GM23338 (cell line): ENCODE measurements at regions not wholly inside any gene's neighbourhood (a gene's known extent, or its start where the extent isn't known, plus 50 kb on each side); places are given as distances from the start of the nearest gene placed in this dataset.

Experiments
- ATAC-seq: fragments of 200-7000 bp; cut with Tn5 transposase; 3 replicates; pipeline ENCODE4 v1.9.1; 2020
- DNase-seq: peaks from one replicate; pipeline ENCODE4 v3.0.0-alpha.2; 2015; ENCODE audit warnings: low spot score
- H2AFZ ChIP-seq: fragments of 200-600 bp; sonication (generic); 2 replicates; pipeline ENCODE4 v1.8.0; 2016; ENCODE audit warnings: antibody characterized with exemption, mild to moderate bottlenecking, moderate library complexity
- H3F3A ChIP-seq: fragments of 200-600 bp; sonication (generic); replicated peaks from 2 replicates; pipeline ENCODE4 v1.8.0; 2017; ENCODE audit warnings: antibody characterized with exemption, mixed run types, low read depth
- H3K27ac ChIP-seq: fragments of 200-600 bp; sonication (generic); 2 replicates; pipeline ENCODE4 v1.6.1; 2016; ENCODE audit warnings: low read depth
- H3K27me3 ChIP-seq: fragments of 200-600 bp; sonication (generic); 2 replicates; pipeline ENCODE4 v1.8.0; 2016; ENCODE audit warnings: mild to moderate bottlenecking, mixed run types, moderate library complexity; ENCODE audit not compliant: insufficient read depth
- H3K36me3 ChIP-seq: fragments of 200-600 bp; sonication (generic); 2 replicates; pipeline ENCODE4 v1.8.0; 2016; ENCODE audit warnings: mild to moderate bottlenecking; ENCODE audit not compliant: insufficient read depth
- H3K4me1 ChIP-seq: fragments of 200-600 bp; sonication (generic); 2 replicates; pipeline ENCODE4 v1.8.0; 2016; ENCODE audit warnings: mild to moderate bottlenecking, moderate library complexity; ENCODE audit not compliant: insufficient read depth
- H3K4me2 ChIP-seq: fragments of 200-600 bp; sonication (generic); 2 replicates; pipeline ENCODE4 v1.7.1; 2017; ENCODE audit warnings: mixed run types
- H3K4me3 ChIP-seq: fragments of 200-600 bp; sonication (generic); 2 replicates; pipeline ENCODE4 v1.6.1; 2016; ENCODE audit warnings: mixed run types
- H3K79me2 ChIP-seq: fragments of 200-600 bp; sonication (generic); replicated peaks from 2 replicates; pipeline ENCODE4 v1.8.0; 2017; ENCODE audit warnings: mild to moderate bottlenecking; ENCODE audit not compliant: insufficient read depth
- H3K9me2 ChIP-seq: fragments of 200-600 bp; sonication (generic); 2 replicates; pipeline ENCODE4 v1.8.0; 2017; ENCODE audit not compliant: insufficient read depth
- H4K20me1 ChIP-seq: fragments of 200-600 bp; sonication (generic); replicated peaks from 2 replicates; pipeline ENCODE4 v1.8.0; 2017; ENCODE audit warnings: mild to moderate bottlenecking; ENCODE audit not compliant: insufficient read depth
- H3K27ac Mint-ChIP-seq: 2 replicates; pipeline ENCODE4 v1.8.0; 2020; ENCODE audit warnings: inconsistent platforms, mild to moderate bottlenecking, moderate library complexity, mixed read lengths
- H3K27me3 Mint-ChIP-seq: 3 replicates; pipeline ENCODE4 v1.8.0; 2022; ENCODE audit warnings: low read depth, mild to moderate bottlenecking, moderate library complexity, mixed read lengths, inconsistent platforms; ENCODE audit not compliant: insufficient read depth, poor library complexity
- H3K36me3 Mint-ChIP-seq: 3 replicates; pipeline ENCODE4 v1.8.0; 2021; ENCODE audit warnings: low read depth, mild to moderate bottlenecking, inconsistent platforms, moderate library complexity, mixed read lengths
- H3K4me1 Mint-ChIP-seq: 3 replicates; pipeline ENCODE4 v1.8.0; 2020; ENCODE audit warnings: mild to moderate bottlenecking, inconsistent platforms, mixed read lengths
- H3K4me3 Mint-ChIP-seq: 3 replicates; pipeline ENCODE4 v1.8.0; 2021; ENCODE audit warnings: moderate library complexity, mild to moderate bottlenecking, inconsistent platforms, mixed read lengths
- H3K9me3 Mint-ChIP-seq: 3 replicates; pipeline ENCODE4 v1.8.0; 2020; ENCODE audit warnings: moderate library complexity, mild to moderate bottlenecking, inconsistent platforms, mixed read lengths
- CREB1 ChIP-seq: fragments of 250-450 bp; sonication (Bioruptor Pico); IDR thresholded peaks from 2 replicates; pipeline ENCODE4 v1.5.0; 2020; ENCODE audit warnings: low read depth, mild to moderate bottlenecking, moderate library complexity
- CTCF ChIP-seq, 2 experiments: fragments of 200-600 bp in 1 of 2; sonication (generic) in 1 of 2; conservative IDR thresholded peaks; 2 replicates each; pipeline versions ENCODE4 v1.5.1 to v1.6.1; 2016 to 2017; ENCODE audit warnings: antibody characterized with exemption in 2 of 2, low read depth in 2 of 2, mild to moderate bottlenecking in 2 of 2, moderate library complexity in 1 of 2
- EZH2 ChIP-seq: fragments of 200-600 bp; sonication (generic); IDR thresholded peaks from one replicate; pipeline ENCODE4 v1.8.0; 2017; ENCODE audit warnings: antibody characterized with exemption, mild to moderate bottlenecking, low read depth; ENCODE audit not compliant: unreplicated experiment
- EZH2phosphoT487 ChIP-seq: fragments of 200-600 bp; sonication (generic); IDR thresholded peaks from one replicate; pipeline ENCODE4 v1.8.1; 2018; ENCODE audit warnings: antibody characterized with exemption; ENCODE audit not compliant: unreplicated experiment
- JUNB ChIP-seq: IDR thresholded peaks from one replicate; pipeline ENCODE4 v1.6.1; 2016; ENCODE audit warnings: antibody characterized with exemption; ENCODE audit not compliant: unreplicated experiment
- NANOG ChIP-seq: IDR thresholded peaks from 2 replicates; pipeline ENCODE4 v1.6.1; 2016; ENCODE audit warnings: antibody characterized with exemption, borderline replicate concordance
- POLR2AphosphoS5 ChIP-seq: IDR thresholded peaks from 2 replicates; pipeline ENCODE4 v1.6.1; 2016; ENCODE audit warnings: antibody characterized with exemption, low read depth
- STAT1 ChIP-seq: IDR thresholded peaks from one replicate; pipeline ENCODE4 v1.6.1; 2016; ENCODE audit warnings: antibody characterized with exemption; ENCODE audit not compliant: unreplicated experiment
- ZNF114 ChIP-seq: fragments of 250-450 bp; sonication (Bioruptor Pico); IDR thresholded peaks from 2 replicates; pipeline ENCODE4 v1.5.0; 2020; ENCODE audit warnings: mild to moderate bottlenecking, moderate library complexity
- ZNF331 ChIP-seq: fragments of 250-450 bp; sonication (Bioruptor Pico); IDR thresholded peaks from 2 replicates; pipeline ENCODE4 v1.5.0; 2020; ENCODE audit warnings: low read depth, mild to moderate bottlenecking, moderate library complexity
- TF ChIP-seq, protein P1 (sequence below): fragments of 250-450 bp; sonication (Bioruptor Pico); IDR thresholded peaks from 2 replicates; pipeline ENCODE4 v1.5.0; 2020; ENCODE audit warnings: mild to moderate bottlenecking, moderate library complexity
- TF ChIP-seq, protein P2 (sequence below): IDR thresholded peaks from 2 replicates; pipeline ENCODE4 v1.6.1; 2016; ENCODE audit warnings: antibody characterized with exemption
- TF ChIP-seq, protein P3 (sequence below): IDR thresholded peaks from one replicate; pipeline ENCODE4 v1.6.1; 2018; ENCODE audit warnings: antibody characterized with exemption; ENCODE audit not compliant: unreplicated experiment

- H3F3A ChIP-seq = no peaks in the 10 kb centered on the region
- H3K4me2 ChIP-seq = no peak overlapping the region
- ATAC-seq (no peak), DNase-seq (no peak)
- peak overlapping the region; percentile 80 for H2AFZ ChIP-seq
- Mint-ChIP-seq H3K36me3 (peaks cover 3% of the 10 kb centered on the region; the same call in 1 of the 3 replicates), H3K4me1 (no peaks in the 10 kb centered on the region; the same call in 2 of the 3 replicates), H3K9me3 (peaks cover 5% of the 10 kb centered on the region), H3K27ac (no peak overlapping the region), H3K27me3 (peaks cover 4% of the 10 kb centered on the region), H3K4me3 (no peak overlapping the region)
- H3K79me2 ChIP-seq = no peaks in the 10 kb centered on the region
- H3K9me2 ChIP-seq = no peaks in the 10 kb centered on the region; the same call in 1 of the 2 replicates
- no peak overlapping the region for H3K4me3 ChIP-seq
- TF ChIP-seq ZNF331 (CRISPR knock-in tag) (no peak), NANOG (no peak), POLR2AphosphoS5 (no peak), EZH2phosphoT487 (no peak), ZNF114 (CRISPR knock-in tag) (no peak), CTCF (conservative IDR thresholded peaks at IDR 0.05; ENCODE audit: low read depth in 2 of 2) (no peak), JUNB (no peak), CREB1 (CRISPR knock-in tag) (no peak), EZH2 (no peak), STAT1 (no peak)
- TF ChIP-seq, protein P1, sequence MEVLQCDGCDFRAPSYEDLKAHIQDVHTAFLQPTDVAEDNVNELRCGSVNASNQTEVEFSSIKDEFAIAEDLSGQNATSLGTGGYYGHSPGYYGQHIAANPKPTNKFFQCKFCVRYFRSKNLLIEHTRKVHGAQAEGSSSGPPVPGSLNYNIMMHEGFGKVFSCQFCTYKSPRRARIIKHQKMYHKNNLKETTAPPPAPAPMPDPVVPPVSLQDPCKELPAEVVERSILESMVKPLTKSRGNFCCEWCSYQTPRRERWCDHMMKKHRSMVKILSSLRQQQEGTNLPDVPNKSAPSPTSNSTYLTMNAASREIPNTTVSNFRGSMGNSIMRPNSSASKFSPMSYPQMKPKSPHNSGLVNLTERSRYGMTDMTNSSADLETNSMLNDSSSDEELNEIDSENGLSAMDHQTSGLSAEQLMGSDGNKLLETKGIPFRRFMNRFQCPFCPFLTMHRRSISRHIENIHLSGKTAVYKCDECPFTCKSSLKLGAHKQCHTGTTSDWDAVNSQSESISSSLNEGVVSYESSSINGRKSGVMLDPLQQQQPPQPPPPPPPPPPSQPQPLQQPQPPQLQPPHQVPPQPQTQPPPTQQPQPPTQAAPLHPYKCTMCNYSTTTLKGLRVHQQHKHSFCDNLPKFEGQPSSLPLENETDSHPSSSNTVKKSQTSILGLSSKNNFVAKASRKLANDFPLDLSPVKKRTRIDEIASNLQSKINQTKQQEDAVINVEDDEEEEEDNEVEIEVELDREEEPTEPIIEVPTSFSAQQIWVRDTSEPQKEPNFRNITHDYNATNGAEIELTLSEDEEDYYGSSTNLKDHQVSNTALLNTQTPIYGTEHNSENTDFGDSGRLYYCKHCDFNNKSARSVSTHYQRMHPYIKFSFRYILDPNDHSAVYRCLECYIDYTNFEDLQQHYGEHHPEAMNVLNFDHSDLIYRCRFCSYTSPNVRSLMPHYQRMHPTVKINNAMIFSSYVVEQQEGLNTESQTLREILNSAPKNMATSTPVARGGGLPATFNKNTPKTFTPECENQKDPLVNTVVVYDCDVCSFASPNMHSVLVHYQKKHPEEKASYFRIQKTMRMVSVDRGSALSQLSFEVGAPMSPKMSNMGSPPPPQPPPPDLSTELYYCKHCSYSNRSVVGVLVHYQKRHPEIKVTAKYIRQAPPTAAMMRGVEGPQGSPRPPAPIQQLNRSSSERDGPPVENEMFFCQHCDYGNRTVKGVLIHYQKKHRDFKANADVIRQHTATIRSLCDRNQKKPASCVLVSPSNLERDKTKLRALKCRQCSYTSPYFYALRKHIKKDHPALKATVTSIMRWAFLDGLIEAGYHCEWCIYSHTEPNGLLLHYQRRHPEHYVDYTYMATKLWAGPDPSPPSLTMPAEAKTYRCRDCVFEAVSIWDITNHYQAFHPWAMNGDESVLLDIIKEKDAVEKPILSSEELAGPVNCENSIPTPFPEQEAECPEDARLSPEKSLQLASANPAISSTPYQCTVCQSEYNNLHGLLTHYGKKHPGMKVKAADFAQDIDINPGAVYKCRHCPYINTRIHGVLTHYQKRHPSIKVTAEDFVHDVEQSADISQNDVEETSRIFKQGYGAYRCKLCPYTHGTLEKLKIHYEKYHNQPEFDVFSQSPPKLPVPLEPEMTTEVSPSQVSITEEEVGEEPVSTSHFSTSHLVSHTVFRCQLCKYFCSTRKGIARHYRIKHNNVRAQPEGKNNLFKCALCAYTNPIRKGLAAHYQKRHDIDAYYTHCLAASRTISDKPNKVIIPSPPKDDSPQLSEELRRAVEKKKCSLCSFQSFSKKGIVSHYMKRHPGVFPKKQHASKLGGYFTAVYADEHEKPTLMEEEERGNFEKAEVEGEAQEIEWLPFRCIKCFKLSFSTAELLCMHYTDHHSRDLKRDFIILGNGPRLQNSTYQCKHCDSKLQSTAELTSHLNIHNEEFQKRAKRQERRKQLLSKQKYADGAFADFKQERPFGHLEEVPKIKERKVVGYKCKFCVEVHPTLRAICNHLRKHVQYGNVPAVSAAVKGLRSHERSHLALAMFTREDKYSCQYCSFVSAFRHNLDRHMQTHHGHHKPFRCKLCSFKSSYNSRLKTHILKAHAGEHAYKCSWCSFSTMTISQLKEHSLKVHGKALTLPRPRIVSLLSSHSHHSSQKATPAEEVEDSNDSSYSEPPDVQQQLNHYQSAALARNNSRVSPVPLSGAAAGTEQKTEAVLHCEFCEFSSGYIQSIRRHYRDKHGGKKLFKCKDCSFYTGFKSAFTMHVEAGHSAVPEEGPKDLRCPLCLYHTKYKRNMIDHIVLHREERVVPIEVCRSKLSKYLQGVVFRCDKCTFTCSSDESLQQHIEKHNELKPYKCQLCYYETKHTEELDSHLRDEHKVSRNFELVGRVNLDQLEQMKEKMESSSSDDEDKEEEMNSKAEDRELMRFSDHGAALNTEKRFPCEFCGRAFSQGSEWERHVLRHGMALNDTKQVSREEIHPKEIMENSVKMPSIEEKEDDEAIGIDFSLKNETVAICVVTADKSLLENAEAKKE = no peak
- TF ChIP-seq, protein P2, sequence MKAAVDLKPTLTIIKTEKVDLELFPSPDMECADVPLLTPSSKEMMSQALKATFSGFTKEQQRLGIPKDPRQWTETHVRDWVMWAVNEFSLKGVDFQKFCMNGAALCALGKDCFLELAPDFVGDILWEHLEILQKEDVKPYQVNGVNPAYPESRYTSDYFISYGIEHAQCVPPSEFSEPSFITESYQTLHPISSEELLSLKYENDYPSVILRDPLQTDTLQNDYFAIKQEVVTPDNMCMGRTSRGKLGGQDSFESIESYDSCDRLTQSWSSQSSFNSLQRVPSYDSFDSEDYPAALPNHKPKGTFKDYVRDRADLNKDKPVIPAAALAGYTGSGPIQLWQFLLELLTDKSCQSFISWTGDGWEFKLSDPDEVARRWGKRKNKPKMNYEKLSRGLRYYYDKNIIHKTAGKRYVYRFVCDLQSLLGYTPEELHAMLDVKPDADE = no peak
- TF ChIP-seq, protein P3, sequence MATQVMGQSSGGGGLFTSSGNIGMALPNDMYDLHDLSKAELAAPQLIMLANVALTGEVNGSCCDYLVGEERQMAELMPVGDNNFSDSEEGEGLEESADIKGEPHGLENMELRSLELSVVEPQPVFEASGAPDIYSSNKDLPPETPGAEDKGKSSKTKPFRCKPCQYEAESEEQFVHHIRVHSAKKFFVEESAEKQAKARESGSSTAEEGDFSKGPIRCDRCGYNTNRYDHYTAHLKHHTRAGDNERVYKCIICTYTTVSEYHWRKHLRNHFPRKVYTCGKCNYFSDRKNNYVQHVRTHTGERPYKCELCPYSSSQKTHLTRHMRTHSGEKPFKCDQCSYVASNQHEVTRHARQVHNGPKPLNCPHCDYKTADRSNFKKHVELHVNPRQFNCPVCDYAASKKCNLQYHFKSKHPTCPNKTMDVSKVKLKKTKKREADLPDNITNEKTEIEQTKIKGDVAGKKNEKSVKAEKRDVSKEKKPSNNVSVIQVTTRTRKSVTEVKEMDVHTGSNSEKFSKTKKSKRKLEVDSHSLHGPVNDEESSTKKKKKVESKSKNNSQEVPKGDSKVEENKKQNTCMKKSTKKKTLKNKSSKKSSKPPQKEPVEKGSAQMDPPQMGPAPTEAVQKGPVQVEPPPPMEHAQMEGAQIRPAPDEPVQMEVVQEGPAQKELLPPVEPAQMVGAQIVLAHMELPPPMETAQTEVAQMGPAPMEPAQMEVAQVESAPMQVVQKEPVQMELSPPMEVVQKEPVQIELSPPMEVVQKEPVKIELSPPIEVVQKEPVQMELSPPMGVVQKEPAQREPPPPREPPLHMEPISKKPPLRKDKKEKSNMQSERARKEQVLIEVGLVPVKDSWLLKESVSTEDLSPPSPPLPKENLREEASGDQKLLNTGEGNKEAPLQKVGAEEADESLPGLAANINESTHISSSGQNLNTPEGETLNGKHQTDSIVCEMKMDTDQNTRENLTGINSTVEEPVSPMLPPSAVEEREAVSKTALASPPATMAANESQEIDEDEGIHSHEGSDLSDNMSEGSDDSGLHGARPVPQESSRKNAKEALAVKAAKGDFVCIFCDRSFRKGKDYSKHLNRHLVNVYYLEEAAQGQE = no peak
- no peaks in the 10 kb centered on the region for H3K27me3 ChIP-seq
- H3K4me1 ChIP-seq = no peaks in the 10 kb centered on the region
- no peak overlapping the region for H3K27ac ChIP-seq
- no peaks in the 10 kb centered on the region for H3K36me3 ChIP-seq
- H4K20me1 ChIP-seq = no peaks in the 10 kb centered on the region
Observed at GRCh38 chr7:70935311-70935710, 196.6 kb upstream of the GALNT17 start.
